Tibial nerve (tissue), 4 donors: ENCODE measurements at regions not wholly inside any gene's neighbourhood (a gene's known extent, or its start where the extent isn't known, plus 50 kb on each side); places are given as distances from the start of the nearest gene placed in this dataset.

Experiments used
- DNase-seq, 2 donors: peaks; one replicate each; pipeline ENCODE4 v3.0.0-alpha.2; 2019; ENCODE audit warnings: low spot score in 2 of 2
- H3K27ac ChIP-seq, 4 donors: fragments of 200-600 bp; sonication (generic) in 3 of 4; one replicate each; pipeline ENCODE4 v1.5.1; 2017 to 2019; ENCODE audit warnings: mild to moderate bottlenecking in 1 of 4
- H3K27me3 ChIP-seq, 2 donors: fragments of 200-600 bp; sonication (generic) in 1 of 2; one replicate each; pipeline versions ENCODE4 v1.5.1 to v1.6.0; 2017 to 2019
- H3K36me3 ChIP-seq, 3 donors: fragments of 200-600 bp; sonication (generic); one replicate each; pipeline ENCODE4 v1.5.1; 2018 to 2019
- H3K4me1 ChIP-seq, 4 donors: fragments of 200-600 bp; sonication (generic) in 3 of 4; one replicate each; pipeline ENCODE4 v1.5.1; 2017 to 2019
- H3K4me3 ChIP-seq, 4 donors: fragments of 200-600 bp; sonication (generic) in 3 of 4; one replicate each; pipeline ENCODE4 v1.5.1; 2017 to 2019; ENCODE audit warnings: mild to moderate bottlenecking in 1 of 4, moderate library complexity in 1 of 4
- H3K9me3 ChIP-seq, 4 donors: fragments of 200-600 bp; sonication (generic) in 3 of 4; one replicate each; pipeline ENCODE4 v1.5.1; 2017 to 2019
- CTCF ChIP-seq, 5 experiments: fragments of 200-600 bp in 3 of 5; fragments of 450-650 bp in 2 of 5; sonication (generic) in 3 of 5; IDR thresholded peaks; one replicate each; pipeline ENCODE4 v1.5.1; 2016 to 2019; ENCODE audit warnings: antibody characterized with exemption in 5 of 5, mild to moderate bottlenecking in 3 of 5, moderate library complexity in 2 of 5
- EP300 ChIP-seq, 2 donors: sonication (generic); formaldehyde crosslinking; IDR thresholded peaks; one replicate each; pipeline ENCODE4 v1.6.1; 2017; ENCODE audit warnings: antibody characterized with exemption in 2 of 2, mild to moderate bottlenecking in 1 of 2
- POLR2A ChIP-seq, 2 donors: fragments of 450-650 bp; IDR thresholded peaks; one replicate each; pipeline ENCODE4 v1.6.1; 2017; ENCODE audit warnings: antibody characterized with exemption in 2 of 2, mild to moderate bottlenecking in 2 of 2, moderate library complexity in 2 of 2
- WGBS, 2 donors: methylation state at CpG; one replicate each; pipeline ENCODE4 v1.1.5; 2018; 5-methylcytosine and 5-hydroxymethylcytosine counted together

GRCh38 chr21:31599013-31599412 lies 60.5 kb upstream of the SOD1 start:
- DNase-seq: no peak
- TF ChIP-seq POLR2A (IDR thresholded peaks at IDR 0.05) (no peak), EP300 (IDR thresholded peaks at IDR 0.05) (no peak), CTCF (IDR thresholded peaks at IDR 0.05) (no peak)
- H3K9me3 ChIP-seq: peaks cover 0 to 18% (median 0%) of the 10 kb centered on the region in 4 donors
- no peak overlapping the region for H3K4me3 ChIP-seq
- WGBS, 2 donors: 62 to 63% methylated on average over 3 of the region's 3 CpGs
- no peaks in the 10 kb centered on the region for H3K4me1 ChIP-seq
- H3K36me3 ChIP-seq: no peaks in the 10 kb centered on the region
- no peaks in the 10 kb centered on the region for H3K27me3 ChIP-seq
- no peak overlapping the region for H3K27ac ChIP-seq

GRCh38 chr21:31597683-31598082 lies 61.8 kb upstream of the SOD1 start:
- Histone ChIP-seq H3K9me3 (peaks cover 0 to 18% (median 0%) of the 10 kb centered on the region in 4 donors), H3K4me3 (no peak overlapping the region), H3K27ac (no peak overlapping the region), H3K36me3 (no peaks in the 10 kb centered on the region), H3K27me3 (no peaks in the 10 kb centered on the region), H3K4me1 (no peaks in the 10 kb centered on the region)
- no peak for TF ChIP-seq EP300 (IDR thresholded peaks at IDR 0.05)
- 85 to 88% methylated on average over 5 to 14 of the region's 14 CpGs for WGBS, 2 donors
- no peak for DNase-seq

- Histone ChIP-seq H3K4me3 (no peak overlapping the region), H3K27ac (no peak overlapping the region), H3K9me3 (peaks cover 0 to 18% (median 0%) of the 10 kb centered on the region in 4 donors), H3K4me1 (no peaks in the 10 kb centered on the region), H3K27me3 (no peaks in the 10 kb centered on the region), H3K36me3 (no peaks in the 10 kb centered on the region)
- TF ChIP-seq POLR2A (IDR thresholded peaks at IDR 0.05): no peak
- no peak for TF ChIP-seq EP300 (IDR thresholded peaks at IDR 0.05)
- no peak for TF ChIP-seq CTCF (IDR thresholded peaks at IDR 0.05)
- 90 to 97% methylated on average over 8 of the region's 8 CpGs for WGBS, 2 donors
- no peak for DNase-seq
These were observed 63.4 kb upstream of the SOD1 start for GRCh38 chr21:31596055-31596454.

GRCh38 chr21:31594726-31595125 lies 64.8 kb upstream of the SOD1 start:
- H3K4me3 ChIP-seq: no peak overlapping the region
- no peaks in the 10 kb centered on the region for H3K36me3 ChIP-seq
- DNase-seq: no peak
- H3K27me3 ChIP-seq: no peaks in the 10 kb centered on the region
- H3K4me1 ChIP-seq: no peaks in the 10 kb centered on the region
- H3K9me3 ChIP-seq: peaks cover 0 to 18% (median 0%) of the 10 kb centered on the region in 4 donors
- H3K27ac ChIP-seq: no peak overlapping the region
- TF ChIP-seq CTCF (IDR thresholded peaks at IDR 0.05) (no peak), EP300 (IDR thresholded peaks at IDR 0.05) (no peak), POLR2A (IDR thresholded peaks at IDR 0.05) (no peak)
- WGBS, 2 donors: 71 to 93% methylated on average over 6 of the region's 6 CpGs

- Histone ChIP-seq H3K9me3 (peaks cover 0 to 18% (median 0%) of the 10 kb centered on the region in 4 donors), H3K27ac (no peak overlapping the region), H3K4me1 (no peaks in the 10 kb centered on the region), H3K36me3 (no peaks in the 10 kb centered on the region), H3K4me3 (no peak overlapping the region), H3K27me3 (no peaks in the 10 kb centered on the region)
- no peak for DNase-seq
- WGBS, 2 donors: 89 to 98% methylated on average over 3 of the region's 3 CpGs
- TF ChIP-seq CTCF (IDR thresholded peaks at IDR 0.05) (no peak), EP300 (IDR thresholded peaks at IDR 0.05) (no peak), POLR2A (IDR thresholded peaks at IDR 0.05) (no peak)
These were observed 65.2 kb upstream of the SOD1 start for GRCh38 chr21:31594279-31594678.
